ENCODE measurements at regions not wholly inside any gene's neighbourhood (a gene's known extent, or its start where the extent isn't known, plus 50 kb on each side); places are given as distances from the start of the nearest gene placed in this dataset.

- no peak for DNase-seq (ENCODE audit: low spot score)
These were observed 118.7 kb downstream of the ZFP36L2 start for GRCh38 chr2:43107679-43108078.

GRCh38 chr2:43106559-43107527 lies 119.6 kb downstream of the ZFP36L2 start:
- DNase-seq (ENCODE audit: low spot score) = no peak

- DNase-seq (ENCODE audit: low spot score) = peak; percentile 63
These were observed 120.5 kb downstream of the ZFP36L2 start for GRCh38 chr2:43105586-43106558.

DNA sequence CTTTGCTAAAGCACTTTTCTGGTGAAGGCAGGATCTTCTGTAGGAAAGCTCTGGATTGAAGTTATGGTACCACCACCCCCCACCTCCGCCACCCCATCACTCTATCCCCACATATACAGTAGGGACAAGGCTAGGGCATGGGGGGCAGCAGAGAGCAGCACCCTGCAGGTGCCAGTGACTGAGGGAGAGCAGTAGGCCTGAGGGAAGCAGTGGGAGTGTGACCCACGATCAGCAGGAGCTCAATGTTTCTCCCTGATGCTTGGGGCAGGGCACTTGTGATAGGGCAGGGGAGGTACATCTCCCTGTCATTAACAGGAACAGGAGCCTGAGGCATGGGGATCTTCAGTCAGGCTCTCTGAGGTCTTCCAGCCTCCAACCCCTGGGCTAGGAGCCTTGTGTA lies 121.6 kb downstream of the ZFP36L2 start:
- no peak for DNase-seq (ENCODE audit: low spot score)

DNA sequence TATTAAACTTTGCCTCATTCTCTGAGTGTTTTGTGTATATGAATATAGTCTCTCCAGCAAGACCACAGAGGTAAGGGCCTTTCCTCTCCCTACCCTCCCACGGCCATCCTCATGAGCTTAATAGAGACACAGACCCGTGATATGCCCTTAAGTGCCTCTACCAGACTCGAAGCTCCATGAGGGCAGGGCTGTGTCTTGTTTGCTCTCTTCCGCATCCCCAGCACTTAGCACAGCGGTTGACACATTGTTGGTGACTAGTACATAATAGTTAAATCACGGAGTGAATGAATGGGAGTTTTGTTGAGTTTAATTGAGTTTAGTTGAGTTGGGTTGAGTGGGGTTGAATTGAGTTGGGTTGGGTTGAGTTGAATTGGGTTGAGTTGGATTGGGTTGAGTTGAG lies 122.3 kb downstream of the ZFP36L2 start:
- DNase-seq (ENCODE audit: low spot score) = no peak

DNA sequence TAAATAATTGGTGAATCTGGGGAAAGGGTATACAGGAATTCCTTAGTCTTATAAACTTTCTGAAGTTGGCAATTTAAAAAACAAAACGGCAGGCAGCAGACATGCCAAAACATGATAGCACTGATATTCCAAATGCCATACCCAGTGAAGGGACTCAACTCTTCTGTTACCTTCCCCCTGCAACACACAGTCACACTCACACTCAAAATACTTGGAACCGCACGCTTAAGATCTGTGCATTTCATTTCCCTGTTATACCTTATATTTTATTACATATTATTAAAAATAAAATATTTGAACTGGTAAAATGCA lies 123.4 kb downstream of the ZFP36L2 start:
- no peak for DNase-seq (ENCODE audit: low spot score)

DNA sequence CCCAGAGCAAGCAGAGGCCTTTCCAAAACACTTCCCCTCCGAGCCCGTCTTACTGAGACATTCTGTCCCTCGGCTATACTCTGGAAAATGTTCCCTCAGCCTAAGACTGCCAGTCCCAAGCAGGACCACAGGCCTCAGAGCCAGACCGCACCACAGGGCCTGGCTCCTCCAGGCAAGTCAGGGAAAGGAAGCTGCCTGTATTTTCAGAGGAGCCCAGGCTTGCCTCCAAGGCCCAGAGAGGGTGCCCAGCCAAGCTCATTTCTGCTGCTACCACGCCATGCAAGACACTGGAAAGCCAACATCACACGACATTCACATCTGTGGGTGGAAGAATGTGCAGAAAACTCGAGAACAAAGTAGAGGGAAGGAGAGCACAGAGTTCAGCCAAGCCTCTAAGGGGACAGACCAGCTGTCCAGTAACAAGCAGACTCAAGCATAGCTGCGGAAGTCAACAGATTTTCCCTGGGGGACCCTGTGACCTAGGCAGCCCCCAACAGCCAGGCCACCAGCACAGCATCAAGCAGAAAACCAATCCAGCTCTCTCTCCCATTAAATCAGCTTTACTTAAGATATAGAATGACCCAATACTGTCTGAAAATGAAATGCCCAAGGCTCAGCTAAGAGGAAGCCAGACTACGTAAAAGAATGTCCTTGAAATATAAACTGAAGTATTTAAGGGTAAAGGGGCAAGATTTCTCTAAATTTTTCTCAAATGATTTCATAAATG lies 123.9 kb downstream of the ZFP36L2 start:
- peak; percentile 48 for DNase-seq (ENCODE audit: low spot score)

DNA sequence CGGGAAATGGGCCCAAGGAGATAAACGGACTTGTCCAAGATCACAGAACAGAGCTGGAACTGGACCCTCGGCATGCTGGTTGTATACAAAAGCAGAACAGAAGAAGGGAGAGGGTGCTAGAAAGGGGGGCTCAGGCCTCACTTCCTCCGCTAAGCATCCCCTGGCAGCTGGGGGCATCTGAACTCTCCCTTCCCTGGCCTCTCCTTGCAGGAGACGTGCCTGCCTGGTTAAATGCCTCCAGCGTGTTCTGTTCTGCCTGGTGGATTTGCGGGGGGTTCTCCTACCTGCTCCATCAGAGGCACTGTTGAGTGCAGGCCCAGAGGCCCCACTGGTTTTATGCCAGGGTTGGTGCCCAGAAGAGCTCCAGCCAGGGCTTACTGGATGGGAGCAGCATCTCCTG lies 124.7 kb downstream of the ZFP36L2 start:
- no peak for DNase-seq (ENCODE audit: low spot score)

- peak; percentile 42 for DNase-seq (ENCODE audit: low spot score)
These were observed 125.3 kb downstream of the ZFP36L2 start for GRCh38 chr2:43100883-43101662.

DNA sequence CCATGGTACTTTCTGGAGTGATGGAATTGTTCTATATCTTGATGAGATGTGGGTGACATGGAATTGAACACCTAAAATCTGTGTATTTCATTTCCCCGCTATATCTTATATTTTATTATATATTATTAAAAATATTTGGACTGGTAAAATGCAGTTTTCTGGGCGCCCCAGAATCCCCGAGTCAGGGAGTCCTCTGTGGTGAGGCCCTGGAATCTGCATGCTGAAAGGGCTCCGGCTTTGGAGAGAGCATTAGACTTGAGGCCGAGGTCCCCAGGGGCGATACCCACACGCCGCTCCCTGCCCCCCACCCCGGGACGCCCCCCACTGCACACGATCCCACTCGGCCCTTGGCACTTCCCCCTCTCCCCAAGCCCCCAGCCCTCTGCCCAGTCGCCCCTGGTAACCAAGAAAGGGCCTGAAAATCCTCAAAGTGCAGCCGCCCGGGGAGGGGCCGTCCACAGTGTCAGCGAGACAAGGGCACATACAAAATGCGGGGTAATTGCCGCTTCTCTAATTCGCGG lies 126.0 kb downstream of the ZFP36L2 start:
- DNase-seq (ENCODE audit: low spot score) = no peak

- no peak for DNase-seq (ENCODE audit: low spot score)
These were observed 126.6 kb downstream of the ZFP36L2 start for GRCh38 chr2:43099797-43100196.

DNA sequence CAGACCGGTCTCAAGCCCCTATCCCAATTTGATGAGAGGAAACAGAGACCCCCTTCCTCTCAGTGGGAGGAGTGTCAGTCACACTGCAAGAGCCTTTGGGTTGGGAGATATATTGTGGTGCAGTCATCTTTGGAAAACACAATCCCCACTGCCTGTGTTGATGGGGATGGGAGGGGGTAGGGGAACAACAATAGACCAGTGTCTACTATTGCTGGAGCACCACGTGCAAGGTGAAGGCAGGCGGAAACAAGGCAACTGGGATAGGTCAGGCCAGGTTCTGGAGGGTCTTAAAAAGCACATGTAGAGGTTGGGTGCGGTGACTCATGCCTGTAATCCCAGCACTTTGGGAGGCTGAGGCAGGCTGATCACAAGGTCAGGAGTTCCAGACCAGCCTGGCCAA lies 127.9 kb downstream of the ZFP36L2 start:
- no peak for DNase-seq (ENCODE audit: low spot score)

DNA sequence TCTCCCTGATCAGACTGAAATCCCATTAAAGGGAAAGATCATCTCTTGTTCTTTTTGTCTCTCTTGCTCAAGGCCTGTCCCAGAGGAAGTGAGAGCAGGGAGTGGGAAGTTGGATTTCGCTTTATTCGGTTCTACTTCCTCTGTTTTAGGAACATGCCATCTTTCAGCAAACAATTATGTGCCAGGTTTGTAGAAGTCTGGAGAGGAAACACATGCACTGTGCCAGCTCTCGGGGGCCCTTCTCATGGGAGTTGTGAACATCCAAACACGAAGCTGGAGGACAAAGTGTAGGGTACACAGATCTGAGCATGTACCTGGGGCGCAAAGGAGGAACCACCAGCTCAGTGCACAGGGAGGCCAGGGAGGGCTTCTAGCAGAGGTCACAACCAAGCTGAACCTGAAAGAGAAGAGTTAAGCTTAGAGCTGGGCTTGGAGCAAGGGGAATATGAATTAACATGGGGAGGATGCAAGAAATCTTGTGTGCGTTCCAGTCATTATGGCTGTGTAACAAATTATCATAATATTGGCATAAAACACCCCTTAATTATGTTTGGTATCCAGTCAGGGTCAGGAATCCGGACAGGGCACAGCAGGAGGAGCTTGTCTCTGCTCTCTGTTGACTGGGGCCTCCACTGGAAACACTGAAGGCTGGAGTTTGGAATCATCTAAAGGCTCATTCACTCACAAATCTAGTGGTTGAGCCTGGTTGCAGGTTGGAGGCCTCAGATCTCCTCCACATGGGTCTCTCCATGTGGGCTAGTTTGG lies 128.6 kb downstream of the ZFP36L2 start:
- no peak for DNase-seq (ENCODE audit: low spot score)

DNA sequence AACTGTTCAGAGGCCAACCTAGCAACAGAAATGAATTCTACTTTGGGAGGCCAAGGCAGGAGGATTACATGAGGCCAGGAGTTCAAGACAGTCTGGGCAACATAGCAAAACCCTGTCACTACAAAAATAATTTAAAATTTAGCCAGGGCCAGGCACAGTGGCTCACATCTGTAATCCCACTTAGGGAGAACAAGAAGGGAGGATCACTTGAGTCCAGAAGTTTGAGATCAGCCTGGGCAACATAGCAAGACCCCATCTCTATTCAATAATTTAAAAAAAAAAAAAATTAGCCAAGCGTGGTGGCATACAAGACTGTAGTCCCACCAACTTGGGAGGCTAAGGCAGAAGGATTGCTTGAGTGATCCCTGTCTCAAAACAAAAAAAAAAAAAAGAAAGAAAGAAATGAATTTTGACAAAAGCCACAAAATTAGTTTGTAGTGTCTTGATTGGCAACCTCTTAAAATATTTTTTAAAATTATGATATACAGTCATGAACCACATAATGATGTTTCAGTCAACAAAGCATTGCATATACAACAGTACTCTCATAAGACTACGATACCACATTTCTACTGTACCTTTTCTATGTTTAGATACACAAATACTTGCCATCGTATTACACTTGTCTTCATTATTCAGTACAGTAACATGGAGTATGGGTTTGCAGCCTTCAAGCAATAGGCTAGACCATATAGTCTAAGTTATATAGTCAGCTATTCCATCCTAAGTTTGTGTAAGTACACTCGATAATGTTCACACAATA lies 130.7 kb downstream of the ZFP36L2 start:
- DNase-seq (ENCODE audit: low spot score) = no peak

GRCh38 chr2:43092520-43093179 lies 133.8 kb downstream of the ZFP36L2 start:
- DNase-seq (ENCODE audit: low spot score) = no peak

- no peak for DNase-seq (ENCODE audit: low spot score)
These were observed 136.1 kb downstream of the ZFP36L2 start for GRCh38 chr2:43090317-43090716.

DNA sequence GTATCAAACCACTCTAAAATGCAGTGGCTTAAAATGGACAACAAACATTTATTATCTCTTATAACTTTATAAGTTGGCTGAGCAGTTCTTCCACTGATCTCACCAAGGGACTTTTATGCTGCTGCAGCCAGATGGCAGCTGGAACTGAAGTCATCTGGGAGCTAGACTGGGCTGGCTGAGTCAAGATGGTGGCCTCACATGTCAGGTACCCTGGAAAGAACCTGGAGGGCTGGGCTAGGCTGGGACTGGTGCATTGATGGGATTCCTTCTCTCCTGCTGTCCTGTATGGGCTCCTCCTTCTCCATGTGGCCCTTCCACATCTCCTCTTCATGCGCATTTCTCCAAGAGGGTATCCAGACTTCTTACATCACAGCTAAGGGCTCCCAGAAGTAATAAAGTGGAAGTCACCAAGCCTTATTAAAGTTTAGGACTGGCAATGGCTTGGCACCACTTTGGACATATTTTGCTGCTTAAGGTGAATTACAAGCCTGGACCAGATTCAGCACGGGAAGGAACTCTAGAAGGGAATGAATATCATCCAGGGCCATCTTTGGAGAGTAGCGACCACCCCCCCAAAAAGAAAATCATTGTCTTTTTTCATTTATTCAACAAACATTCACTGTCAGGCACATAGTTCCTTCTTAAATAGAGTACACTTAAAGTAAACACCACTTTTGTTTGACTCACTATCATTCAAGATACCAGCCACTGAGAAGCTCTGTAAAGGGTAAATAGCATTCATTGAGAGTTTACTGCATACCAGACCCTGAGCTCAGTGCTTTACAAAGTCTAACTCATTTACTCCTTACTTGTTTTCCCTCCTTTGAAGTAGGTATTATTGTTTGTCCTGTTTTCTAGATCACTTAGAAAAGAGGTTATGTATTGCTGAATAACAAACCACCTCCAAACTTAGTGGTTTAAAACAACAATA lies 138.0 kb downstream of the ZFP36L2 start:
- no peak for DNase-seq (ENCODE audit: low spot score)

GRCh38 chr2:43087413-43087812 lies 139.0 kb downstream of the ZFP36L2 start:
- DNase-seq (ENCODE audit: low spot score) = no peak

All from mucosa of gallbladder (tissue), 1 donor.